IgD-negative memory B cell (primary cell): ENCODE measurements at regions not wholly inside any gene's neighbourhood (a gene's known extent, or its start where the extent isn't known, plus 50 kb on each side); places are given as distances from the start of the nearest gene placed in this dataset.
"Not testable (repeated sequence)": the region's sequence is repeated elsewhere in the genome, so short reads cannot be mapped to it uniquely, and the experiment has no call there.

Experiments used
- H3K27ac Mint-ChIP-seq, 3 donors: one replicate each; pipeline ENCODE4 v1.8.0; 2020 to 2022; ENCODE audit warnings: mild to moderate bottlenecking in 3 of 3, mixed read lengths in 3 of 3, moderate library complexity in 1 of 3
- H3K27me3 Mint-ChIP-seq: one replicate; pipeline ENCODE4 v1.8.0; 2021; ENCODE audit warnings: mixed read lengths
- H3K36me3 Mint-ChIP-seq: one replicate; pipeline ENCODE4 v1.8.0; 2020; ENCODE audit warnings: mild to moderate bottlenecking, mixed read lengths
- H3K4me1 Mint-ChIP-seq, 3 donors: one replicate each; pipeline ENCODE4 v1.8.0; 2020 to 2022; ENCODE audit warnings: mixed read lengths in 3 of 3, mild to moderate bottlenecking in 1 of 3
- H3K4me3 Mint-ChIP-seq, 4 donors: one replicate each; pipeline ENCODE4 v1.8.0; 2020 to 2022; ENCODE audit warnings: mild to moderate bottlenecking in 4 of 4, mixed read lengths in 4 of 4, moderate library complexity in 3 of 4
- H3K9me3 Mint-ChIP-seq, 3 donors: one replicate each; pipeline ENCODE4 v1.8.0; 2020 to 2021; ENCODE audit warnings: mixed read lengths in 3 of 3, mild to moderate bottlenecking in 1 of 3

DNA sequence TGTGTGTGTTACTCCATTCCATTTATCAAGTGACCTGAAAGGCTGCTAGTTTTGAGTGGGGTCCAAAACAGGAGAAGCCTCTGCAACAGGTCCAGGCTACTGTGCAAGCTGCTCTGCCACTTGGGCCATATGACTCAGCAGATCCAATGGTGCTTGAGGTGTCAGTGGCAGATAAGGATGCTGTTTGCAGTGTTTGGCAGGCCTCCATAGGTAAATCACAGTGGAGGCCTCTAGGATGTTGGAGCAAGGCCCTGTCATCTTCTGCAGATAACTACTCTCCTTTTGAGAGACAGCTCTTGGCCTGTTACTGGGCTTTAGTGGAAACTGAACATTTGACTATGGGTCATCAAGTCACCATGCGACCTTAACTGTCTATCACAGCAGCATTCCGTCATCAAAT lies 52.3 kb upstream of the SMARCAD1 start:
- not testable (repeated sequence) for H3K27me3 Mint-ChIP-seq, H3K27ac Mint-ChIP-seq, H3K9me3 Mint-ChIP-seq, H3K36me3 Mint-ChIP-seq, H3K4me1 Mint-ChIP-seq, H3K4me3 Mint-ChIP-seq

DNA sequence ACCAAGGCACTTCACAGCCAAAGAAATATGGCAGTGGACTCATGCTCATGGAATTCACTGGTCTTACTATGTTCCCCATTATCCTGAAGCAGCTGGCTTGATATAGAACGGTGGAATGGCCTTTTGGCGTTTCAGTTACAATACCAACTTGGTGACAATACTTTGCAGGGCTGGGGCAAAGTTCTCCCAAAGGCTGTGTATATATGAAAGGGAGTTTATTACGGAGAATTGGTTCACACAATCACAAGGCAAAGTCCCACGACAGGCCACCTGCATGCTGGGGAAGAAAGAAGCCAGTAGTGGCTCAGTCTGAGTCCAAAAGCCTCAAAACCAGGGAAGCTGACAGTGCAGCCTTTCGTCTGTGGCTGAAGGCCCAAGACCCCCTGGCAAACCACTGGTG lies 50.8 kb upstream of the SMARCAD1 start:
- Mint-ChIP-seq H3K36me3 (peaks cover 6% of the 10 kb centered on the region), H3K9me3 (peaks cover 0 to 4% (median 0%) of the 10 kb centered on the region in 3 donors), H3K27ac (no peak overlapping the region), H3K27me3 (peaks cover 2% of the 10 kb centered on the region), H3K4me1 (no peaks in the 10 kb centered on the region), H3K4me3 (no peak overlapping the region)
